Small intestine (tissue), 7 donors: ENCODE measurements at regions not wholly inside any gene's neighbourhood (a gene's known extent, or its start where the extent isn't known, plus 50 kb on each side); places are given as distances from the start of the nearest gene placed in this dataset.

Experiments
- DNase-seq, 2 donors: peaks; one replicate each; pipeline versions ENCODE4 v3.0.0 to v3.0.0-alpha.2; 2013
- FAIRE-seq: peaks from 2 replicates; lab custom pipeline; 2012; peaks lifted over from hg19 to GRCh38; lab: Jason Lieb, UNC
- H3K27ac ChIP-seq, 3 donors: one replicate each; pipeline ENCODE4 v1.5.1; 2013; ENCODE audit warnings: low read length in 2 of 3, mild to moderate bottlenecking in 2 of 3, control low read depth in 1 of 3, inconsistent platforms in 1 of 3, low read depth in 1 of 3, moderate library complexity in 1 of 3
- H3K27me3 ChIP-seq, 3 donors: one replicate each; pipeline ENCODE4 v1.6.1; 2013; ENCODE audit warnings: low read length in 3 of 3, inconsistent platforms in 1 of 3; ENCODE audit not compliant: control insufficient read depth in 3 of 3, insufficient read depth in 3 of 3
- H3K36me3 ChIP-seq, 3 donors: one replicate each; pipeline ENCODE4 v1.6.1; 2013; ENCODE audit warnings: low read length in 3 of 3, inconsistent platforms in 1 of 3, low read depth in 1 of 3, mild to moderate bottlenecking in 1 of 3, moderate library complexity in 1 of 3; ENCODE audit not compliant: control insufficient read depth in 3 of 3, insufficient read depth in 2 of 3
- H3K4me1 ChIP-seq, 3 donors: one replicate each; pipeline ENCODE4 v1.6.1; 2013; ENCODE audit warnings: low read length in 2 of 3, inconsistent platforms in 1 of 3, low read depth in 1 of 3, mild to moderate bottlenecking in 1 of 3, moderate library complexity in 1 of 3; ENCODE audit not compliant: control insufficient read depth in 3 of 3, insufficient read depth in 2 of 3
- H3K4me3 ChIP-seq, 3 donors: one replicate each; pipeline ENCODE4 v1.5.1; 2013; ENCODE audit warnings: low read length in 3 of 3, control low read depth in 1 of 3, inconsistent platforms in 1 of 3, low read depth in 1 of 3, mild to moderate bottlenecking in 1 of 3, moderate library complexity in 1 of 3
- H3K9me3 ChIP-seq, 2 donors: one replicate each; pipeline ENCODE4 v1.6.1; 2013; ENCODE audit warnings: low read depth in 1 of 2, low read length in 1 of 2; ENCODE audit not compliant: control insufficient read depth in 2 of 2, insufficient read depth in 1 of 2
- WGBS, 3 donors: extraction: QIAGEN DNeasy Blood & Tissue Kit; methylation state at CpG; one replicate each; pipeline ENCODE4 v1.1.7; 2013; 5-methylcytosine and 5-hydroxymethylcytosine counted together
- donor health status: healthy with polysubstance abuse.
- donor health status: control.
- donor health status: control.
- donor health status: Bipolar disorder and iron deficiency.
- donor health status: healthy.

DNA sequence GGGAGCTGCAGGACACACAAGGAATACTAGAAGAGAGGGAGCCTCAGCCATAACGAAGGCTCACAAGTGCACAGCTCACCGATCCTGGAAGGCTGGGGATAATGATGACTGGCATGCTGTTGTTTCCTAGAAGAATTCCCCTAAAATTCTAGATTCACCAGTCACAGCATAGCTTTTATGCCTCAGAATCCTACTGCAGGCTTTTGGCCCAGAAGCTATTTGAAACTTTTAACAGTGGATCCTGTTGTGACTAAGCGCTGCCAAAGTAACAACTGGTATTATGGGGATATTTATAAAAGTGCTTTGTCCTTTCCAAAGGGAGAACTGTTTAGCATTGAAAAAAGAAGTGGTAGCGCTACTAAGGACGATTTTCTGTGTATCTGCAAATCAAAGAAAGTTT is 214.1 kb upstream of the PELI2 start:
- no peak for DNase-seq
- no peak overlapping the region for H3K27ac ChIP-seq
- no peak for FAIRE-seq
- no peaks in the 10 kb centered on the region for H3K27me3 ChIP-seq
- no peak overlapping the region for H3K4me3 ChIP-seq
- H3K4me1 ChIP-seq: no peaks in the 10 kb centered on the region
- no peaks in the 10 kb centered on the region for H3K36me3 ChIP-seq
- H3K9me3 ChIP-seq: no peaks in the 10 kb centered on the region
- 88 to 91% (median 90%) methylated on average over 5 of the region's 5 CpGs for WGBS, 3 donors

DNA sequence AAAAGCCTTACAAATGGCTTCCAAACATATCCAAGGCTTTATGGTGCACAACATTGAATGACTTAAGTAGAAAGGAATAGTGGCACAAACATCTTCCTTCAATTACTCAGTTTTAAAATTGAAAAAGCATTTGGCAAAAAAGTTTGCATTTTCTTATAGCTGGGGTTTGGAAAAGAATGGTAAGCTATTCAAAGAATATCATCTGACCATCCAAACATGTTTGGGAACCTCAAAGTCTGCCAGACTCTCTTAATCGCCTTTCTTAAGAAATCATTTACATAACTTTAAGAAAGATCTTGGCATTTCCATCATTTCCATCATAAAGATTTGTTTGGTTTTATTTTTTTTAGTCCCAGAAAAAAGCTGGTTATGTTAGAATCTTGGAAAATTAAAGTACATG is 210.1 kb upstream of the PELI2 start:
- 75 to 96% (median 87%) methylated on average over 1 of the region's 1 CpG for WGBS, 3 donors
- no peaks in the 10 kb centered on the region for H3K36me3 ChIP-seq
- H3K9me3 ChIP-seq: no peaks in the 10 kb centered on the region
- FAIRE-seq (no peak), DNase-seq (no peak)
- no peak overlapping the region for H3K27ac ChIP-seq
- no peaks in the 10 kb centered on the region for H3K4me1 ChIP-seq
- H3K27me3 ChIP-seq: no peaks in the 10 kb centered on the region
- H3K4me3 ChIP-seq: no peak overlapping the region

DNA sequence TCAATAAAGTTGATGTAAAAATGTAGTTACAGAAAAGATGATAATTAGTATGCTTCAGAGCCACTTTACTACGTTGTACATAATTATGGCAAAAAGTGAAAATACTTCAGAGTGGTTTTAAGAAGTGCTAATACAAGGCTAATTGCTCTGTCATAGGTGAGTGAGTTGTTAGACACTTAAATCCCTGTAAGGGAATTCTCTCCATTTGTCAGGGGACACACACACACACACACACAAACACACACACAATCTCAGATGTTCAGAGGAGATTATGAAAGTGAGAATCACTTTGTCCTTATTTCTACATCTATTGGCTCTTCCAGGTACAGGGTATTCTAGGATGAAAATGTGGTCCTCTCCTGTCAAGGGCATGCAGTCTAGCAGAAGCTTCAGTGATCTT is 208.3 kb upstream of the PELI2 start:
- no peak for FAIRE-seq
- WGBS, 3 donors: 68 to 86% (median 81%) methylated on average over 1 of the region's 1 CpG

DNA sequence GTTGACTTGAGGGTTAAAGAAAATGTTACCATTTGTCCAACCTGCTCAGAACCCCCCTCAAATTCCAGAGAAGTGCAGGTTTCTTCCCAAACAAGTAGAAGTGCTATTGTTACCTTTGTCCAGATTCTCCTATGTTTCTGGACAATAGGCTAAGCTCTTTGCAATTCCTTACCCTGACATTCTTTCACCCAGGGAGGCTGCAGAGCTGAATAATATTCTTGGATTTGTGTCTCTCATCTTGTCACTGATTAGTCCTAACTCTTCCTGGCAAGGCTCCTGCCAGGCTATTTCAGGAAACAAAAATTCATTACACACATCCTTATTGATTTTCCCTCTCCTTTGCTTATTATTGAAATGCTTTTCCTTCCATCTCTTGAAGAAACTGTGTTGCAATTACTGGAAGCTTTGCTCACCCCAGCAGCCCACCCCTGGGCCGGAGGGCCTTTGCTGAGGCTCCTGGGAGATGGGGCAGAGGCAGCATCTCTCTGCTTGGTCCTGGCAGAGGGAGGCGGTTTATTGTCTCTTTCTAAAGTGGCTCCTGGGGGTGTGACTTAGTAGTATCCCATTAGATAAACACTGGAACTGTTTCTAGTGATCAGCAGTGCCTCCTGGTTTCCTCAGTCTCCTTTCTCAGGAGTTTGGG is 207.5 kb upstream of the PELI2 start:
- no peak for FAIRE-seq
- DNase-seq: no peak
- WGBS, 3 donors: 72 to 76% (median 73%) methylated on average over 2 of the region's 2 CpGs
- H3K4me3 ChIP-seq: no peak overlapping the region
- no peaks in the 10 kb centered on the region for H3K4me1 ChIP-seq
- H3K9me3 ChIP-seq: no peaks in the 10 kb centered on the region
- no peaks in the 10 kb centered on the region for H3K36me3 ChIP-seq
- H3K27me3 ChIP-seq: no peaks in the 10 kb centered on the region
- H3K27ac ChIP-seq: no peak overlapping the region

More for the DNA sequence above, 208.3 kb upstream of the PELI2 start:
- Histone ChIP-seq H3K36me3 (no peaks in the 10 kb centered on the region), H3K4me3 (no peak overlapping the region), H3K9me3 (no peaks in the 10 kb centered on the region), H3K27me3 (no peaks in the 10 kb centered on the region), H3K27ac (no peak overlapping the region), H3K4me1 (no peaks in the 10 kb centered on the region)
- DNase-seq: no peak

DNA sequence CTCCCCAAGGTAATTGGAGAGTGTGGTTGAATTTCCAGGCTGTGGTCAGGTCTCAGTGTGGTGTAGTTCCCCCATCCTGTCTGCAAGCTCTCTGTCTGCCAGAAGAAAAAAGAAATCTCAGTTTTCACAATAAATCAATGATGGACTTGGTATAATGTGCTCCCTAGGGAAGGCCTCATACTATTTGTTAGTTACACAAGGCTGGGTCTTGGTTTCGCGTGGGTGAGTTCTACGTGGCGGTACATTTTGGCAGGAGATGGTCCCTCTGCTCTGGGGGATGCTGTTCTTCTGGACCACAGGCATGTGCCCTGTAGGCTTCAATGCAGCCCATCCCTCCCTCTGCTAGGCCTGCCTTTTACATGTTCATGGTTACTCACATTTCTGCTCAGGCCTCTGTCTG is 206.4 kb upstream of the PELI2 start:
- DNase-seq: no peak
- WGBS, 3 donors: 87 to 99% (median 92%) methylated on average over 4 of the region's 4 CpGs
- Histone ChIP-seq H3K4me1 (no peaks in the 10 kb centered on the region), H3K9me3 (no peaks in the 10 kb centered on the region), H3K27ac (no peak overlapping the region), H3K4me3 (no peak overlapping the region), H3K27me3 (no peaks in the 10 kb centered on the region), H3K36me3 (no peaks in the 10 kb centered on the region)
- FAIRE-seq: no peak

DNA sequence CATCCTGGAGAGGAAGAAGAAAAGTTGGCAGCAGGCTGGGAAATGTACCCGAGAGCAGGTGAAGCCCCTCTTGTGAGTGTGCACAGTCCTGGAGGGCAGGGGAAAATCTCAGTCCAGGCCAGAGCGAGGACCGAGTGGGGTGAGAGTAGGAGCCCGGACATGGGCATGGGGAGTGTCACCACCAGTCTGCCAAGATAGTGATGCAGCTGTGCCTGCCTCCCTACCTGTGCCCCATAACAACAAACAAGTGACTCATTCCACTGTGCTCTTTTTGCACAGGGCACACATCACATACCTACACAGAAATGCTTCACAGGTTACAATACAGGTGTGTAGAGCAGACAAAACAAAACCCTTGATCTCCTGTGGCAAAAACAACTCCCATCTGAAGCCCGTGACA is 205.9 kb upstream of the PELI2 start:
- no peak overlapping the region for H3K4me3 ChIP-seq
- FAIRE-seq (no peak), DNase-seq (no peak)
- H3K4me1 ChIP-seq: no peaks in the 10 kb centered on the region
- H3K36me3 ChIP-seq: no peaks in the 10 kb centered on the region
- no peaks in the 10 kb centered on the region for H3K27me3 ChIP-seq
- 68 to 88% (median 81%) methylated on average over 5 of the region's 5 CpGs for WGBS, 3 donors
- H3K9me3 ChIP-seq: no peaks in the 10 kb centered on the region
- no peak overlapping the region for H3K27ac ChIP-seq

DNA sequence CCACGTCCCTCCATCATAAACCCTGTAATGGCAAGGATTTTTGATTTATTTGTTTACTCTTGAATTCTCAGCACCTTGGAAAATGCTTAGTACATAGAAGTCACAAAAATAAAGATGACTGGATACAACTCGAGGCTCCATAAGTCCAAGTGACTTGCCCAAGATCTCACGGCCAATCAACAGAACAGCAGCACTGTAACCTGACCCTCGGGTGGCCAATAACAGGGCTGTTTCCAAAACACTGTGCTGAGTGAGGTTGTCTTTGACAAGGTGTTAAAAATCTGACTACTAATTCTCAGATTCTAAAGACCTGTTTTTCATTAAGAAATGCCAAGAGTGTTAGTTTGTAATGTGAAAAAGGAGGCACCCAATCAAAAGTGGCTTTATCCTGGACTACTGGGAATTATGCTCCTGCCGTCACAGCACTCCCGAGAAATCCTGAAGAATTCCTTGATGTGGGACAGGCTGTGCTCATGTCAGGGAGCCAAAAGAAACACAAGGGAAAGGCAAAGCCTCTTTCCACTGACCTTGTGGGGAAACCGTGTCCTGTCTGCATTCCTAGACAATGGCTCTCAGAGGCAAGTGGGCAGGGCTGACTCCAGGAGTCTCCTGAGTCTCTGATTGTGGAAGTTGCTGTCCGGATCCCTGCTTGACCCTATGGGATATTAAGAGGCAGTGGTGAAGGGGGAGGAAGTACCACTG is 204.7 kb upstream of the PELI2 start:
- Histone ChIP-seq H3K36me3 (no peaks in the 10 kb centered on the region), H3K27ac (no peak overlapping the region), H3K4me1 (no peaks in the 10 kb centered on the region), H3K9me3 (no peaks in the 10 kb centered on the region), H3K4me3 (no peak overlapping the region), H3K27me3 (no peaks in the 10 kb centered on the region)
- FAIRE-seq (no peak), DNase-seq (no peak)
- 59 to 82% (median 81%) methylated on average over 8 of the region's 8 CpGs for WGBS, 3 donors

DNA sequence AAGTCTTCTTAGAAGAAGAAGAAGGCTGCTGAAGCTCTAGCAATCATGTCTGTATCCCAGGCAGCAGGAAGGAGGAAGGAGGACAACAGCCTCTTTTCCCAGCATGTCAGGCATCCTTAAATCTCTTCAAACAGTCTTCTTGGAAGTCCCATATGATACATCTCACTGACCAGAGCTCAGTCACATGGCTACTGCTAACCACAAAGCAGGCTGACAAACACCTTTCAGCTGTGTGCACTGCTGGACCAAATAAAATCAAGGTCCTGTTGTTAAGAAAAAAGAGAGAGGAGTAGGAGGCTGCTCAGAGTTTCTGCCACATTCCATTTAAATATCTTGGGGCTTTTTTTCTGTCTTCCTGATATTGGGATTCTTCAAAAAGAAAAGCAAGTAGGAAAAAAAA is 203.4 kb upstream of the PELI2 start:
- no peak for FAIRE-seq
- DNase-seq: no peak
- Histone ChIP-seq H3K27me3 (no peaks in the 10 kb centered on the region), H3K36me3 (no peaks in the 10 kb centered on the region), H3K9me3 (peaks cover 0 to under 1% of the 10 kb centered on the region in 2 donors), H3K4me1 (no peaks in the 10 kb centered on the region), H3K4me3 (no peak overlapping the region), H3K27ac (no peak overlapping the region)

DNA sequence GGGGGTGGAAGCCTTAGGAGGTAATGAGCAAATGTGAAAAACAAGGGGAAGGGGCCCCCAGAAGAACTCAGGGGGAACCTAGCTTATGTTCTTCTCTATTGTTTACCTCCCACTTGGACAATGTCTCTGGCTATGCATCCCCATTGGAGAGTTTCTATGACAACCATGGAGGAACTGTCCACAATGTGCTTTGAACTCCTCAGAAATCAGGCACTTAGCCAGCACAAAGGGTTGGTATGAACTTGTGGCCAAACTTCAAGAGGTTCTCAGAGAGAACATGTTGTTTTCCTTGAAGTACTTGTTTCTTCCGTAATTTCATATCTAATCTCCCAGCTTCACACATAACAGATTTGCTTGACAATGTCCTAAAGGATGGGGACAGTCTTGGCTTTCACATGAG is 202.8 kb upstream of the PELI2 start:
- H3K4me3 ChIP-seq: no peak overlapping the region
- 41 to 55% (median 54%) methylated on average over 1 of the region's 1 CpG for WGBS, 3 donors
- no peaks in the 10 kb centered on the region for H3K27me3 ChIP-seq
- H3K27ac ChIP-seq: no peak overlapping the region
- FAIRE-seq (no peak), DNase-seq (no peak)
- no peaks in the 10 kb centered on the region for H3K4me1 ChIP-seq
- H3K36me3 ChIP-seq: no peaks in the 10 kb centered on the region
- peaks cover 0 to 3% of the 10 kb centered on the region in 2 donors for H3K9me3 ChIP-seq
